Endothelial cell of umbilical vein (primary cell): ENCODE measurements at regions not wholly inside any gene's neighbourhood (a gene's known extent, or its start where the extent isn't known, plus 50 kb on each side); places are given as distances from the start of the nearest gene placed in this dataset.

Experiments used
- BruUV-seq: library from RNA; stranded (reverse); fragments of 400-500 nt; replicated peaks from 2 replicates; lab custom pipeline; 2021; lab: Mats Ljungman, UMichigan
- CTCF ChIA-PET: fragments of 300-600, 350-600 bp; sonication (Branson Sonifier 250); formaldehyde crosslinking; loops from one replicate; lab custom pipeline; 2021; ENCODE audit warnings: antibody characterized with exemption, inconsistent platforms; lab: Charles Lee
- POLR2A ChIA-PET: fragments of 300-600, 350-600 bp; sonication (Branson Sonifier 250); formaldehyde crosslinking; loops from one replicate; lab custom pipeline; 2021; ENCODE audit warnings: antibody characterized with exemption, inconsistent platforms; lab: Charles Lee
- DNase-seq: peaks from one replicate; pipeline ENCODE4 v3.0.0-alpha.2; 2011; ENCODE audit warnings: low read depth, low spot score
- FAIRE-seq: peaks from 2 replicates; lab custom pipeline; 2011; peaks lifted over from hg19 to GRCh38; lab: Jason Lieb, UNC
- H2AFZ ChIP-seq: 2 replicates; pipeline ENCODE4 v1.6.0; 2012; ENCODE audit warnings: low read depth, low read length, control low read depth, inconsistent platforms
- H3K27ac ChIP-seq: 2 replicates; pipeline ENCODE4 v1.5.1; 2011; ENCODE audit warnings: low read depth, mild to moderate bottlenecking, control low read depth, low read length, moderate library complexity; ENCODE audit not compliant: insufficient read depth
- H3K27me3 ChIP-seq, 2 experiments: 2 replicates each; pipeline versions ENCODE4 v1.6.0 to v1.6.1; 2011; ENCODE audit warnings: low read length in 2 of 2, mixed read lengths in 1 of 2; ENCODE audit not compliant: control insufficient read depth in 2 of 2, insufficient read depth in 2 of 2
- H3K36me3 ChIP-seq, 2 experiments: 2 replicates in 1 of 2; 3 replicates in 1 of 2; pipeline ENCODE4 v1.5.1; 2011; ENCODE audit warnings: low read length in 2 of 2, mild to moderate bottlenecking in 1 of 2, moderate library complexity in 1 of 2; ENCODE audit not compliant: control insufficient read depth in 2 of 2, insufficient read depth in 2 of 2; ENCODE audit errors: extremely low read depth in 1 of 2
- H3K4me1 ChIP-seq: 3 replicates; pipeline ENCODE4 v1.5.1; 2011; ENCODE audit warnings: mild to moderate bottlenecking, low read length; ENCODE audit not compliant: control insufficient read depth, insufficient read depth; ENCODE audit errors: extremely low read depth
- H3K4me2 ChIP-seq: 2 replicates; pipeline ENCODE4 v1.6.1; 2011; ENCODE audit warnings: low read length, control low read depth, mixed read lengths; ENCODE audit not compliant: insufficient read depth
- H3K4me3 ChIP-seq, 3 experiments: fragments of 200-600 bp in 1 of 3; sonication (generic), shearing (Covaris generic) in 1 of 3; replicated peaks in 1 of 3; 2 replicates each; pipeline ENCODE4 v1.5.1; 2011 to 2016; ENCODE audit warnings: control low read depth in 3 of 3, low read length in 3 of 3, mild to moderate bottlenecking in 2 of 3, inconsistent platforms in 1 of 3, low read depth in 1 of 3, moderate library complexity in 1 of 3; ENCODE audit not compliant: insufficient read depth in 1 of 3
- H3K79me2 ChIP-seq: 2 replicates; pipeline ENCODE4 v1.6.0; 2012; ENCODE audit warnings: low read length, inconsistent platforms; ENCODE audit not compliant: control insufficient read depth, insufficient read depth
- H3K9ac ChIP-seq: replicated peaks from 2 replicates; pipeline ENCODE3; 2011; ENCODE audit warnings: low read length, control low read depth; ENCODE audit not compliant: insufficient read depth; ENCODE audit errors: extremely low read depth
- H3K9me1 ChIP-seq: replicated peaks from 3 replicates; pipeline ENCODE4 v1.6.0; 2011; ENCODE audit warnings: mild to moderate bottlenecking, low read length; ENCODE audit not compliant: control insufficient read depth, insufficient read depth; ENCODE audit errors: extremely low read depth
- H3K9me3 ChIP-seq: replicated peaks from 2 replicates; pipeline ENCODE4 v1.5.1; 2012; ENCODE audit warnings: low read length, inconsistent platforms; ENCODE audit not compliant: control insufficient read depth, insufficient read depth
- H4K20me1 ChIP-seq: replicated peaks from 2 replicates; pipeline ENCODE3; 2011; ENCODE audit warnings: mild to moderate bottlenecking, low read length; ENCODE audit not compliant: control insufficient read depth, insufficient read depth; ENCODE audit errors: extremely low read depth
- CTCF ChIP-seq, 2 donors: IDR thresholded peaks; 1 replicate in 1 of 2; 2 replicates in 1 of 2; pipeline ENCODE4 v1.5.1; 2011; ENCODE audit warnings: low read length in 2 of 2, mild to moderate bottlenecking in 2 of 2, moderate library complexity in 2 of 2, control low read depth in 1 of 2, inconsistent platforms in 1 of 2, low read depth in 1 of 2; ENCODE audit not compliant: insufficient read depth in 1 of 2; ENCODE audit errors: extremely low read depth in 1 of 2
- EZH2 ChIP-seq: IDR thresholded peaks from 2 replicates; pipeline ENCODE4 v1.6.1; 2012; ENCODE audit warnings: borderline replicate concordance, low read depth, mild to moderate bottlenecking, moderate library complexity, low read length, inconsistent platforms; ENCODE audit not compliant: severe bottlenecking
- FOS ChIP-seq: IDR thresholded peaks from 2 replicates; pipeline ENCODE4 v1.6.1; 2011; ENCODE audit warnings: mild to moderate bottlenecking, low read length, moderate library complexity, borderline replicate concordance; ENCODE audit not compliant: insufficient read depth
- GATA2 ChIP-seq: IDR thresholded peaks from 2 replicates; pipeline ENCODE4 v1.7.0; 2011; ENCODE audit warnings: low read depth, mild to moderate bottlenecking, moderate library complexity, mixed read lengths, low read length; ENCODE audit not compliant: insufficient read length, insufficient read depth
- JUN ChIP-seq: IDR thresholded peaks from 2 replicates; pipeline ENCODE4 v1.6.1; 2011; ENCODE audit warnings: borderline replicate concordance, low read depth; ENCODE audit not compliant: insufficient read length, insufficient read depth
- MAX ChIP-seq: IDR thresholded peaks from 2 replicates; pipeline ENCODE4 v1.6.1; 2011; ENCODE audit not compliant: insufficient read depth, insufficient read length
- MYC ChIP-seq: IDR thresholded peaks from one replicate; pipeline ENCODE4 v1.6.1; 2011; ENCODE audit warnings: mild to moderate bottlenecking, low read depth, low read length
- POLR2A ChIP-seq: IDR thresholded peaks from 2 replicates; pipeline ENCODE4 v1.6.1; 2012; ENCODE audit warnings: low read depth, mild to moderate bottlenecking, control low read depth, low read length
- POLR2AphosphoS5 ChIP-seq: IDR thresholded peaks from 2 replicates; pipeline ENCODE4 v1.6.1; 2012; ENCODE audit warnings: low read depth, mild to moderate bottlenecking, control low read depth, low read length, moderate library complexity; ENCODE audit not compliant: insufficient read depth
- dilution Hi-C: fragments of 300-500 bp; cut with MboI; formaldehyde crosslinking; loops from one replicate; pipeline ENCODE4 v1.15.0; 2019; ENCODE audit warnings: low sequenced_read_pairs; ENCODE audit not compliant: extremely low pct_ligation_motif_present
- intact Hi-C: fragments of 100-400 bp; cut with micrococcal nuclease; formaldehyde crosslinking; loops from one replicate; pipeline ENCODE4 v1.10.0; 2022

- ChIA-PET CTCF (no interaction called here), POLR2A (no interaction called here)
- Histone ChIP-seq H3K9me3 (no peaks in the 10 kb centered on the region), H3K4me1 (no peaks in the 10 kb centered on the region), H3K9me1 (no peaks in the 10 kb centered on the region), H3K4me2 (no peak overlapping the region), H2AFZ (no peak overlapping the region), H3K36me3 (no peaks in the 10 kb centered on the region), H3K9ac (no peak overlapping the region), H3K4me3 (no peak overlapping the region), H3K27ac (no peak overlapping the region), H4K20me1 (no peaks in the 10 kb centered on the region), H3K27me3 (no peaks in the 10 kb centered on the region), H3K79me2 (no peaks in the 10 kb centered on the region)
- DNase-seq: no peak
- intact Hi-C loops (no loop called here), dilution Hi-C loops (no loop called here)
- FAIRE-seq: no peak
- no TSS peak for BruUV-seq
- TF ChIP-seq MYC: no peak
- no peak for TF ChIP-seq POLR2A
- no peak for TF ChIP-seq GATA2
- TF ChIP-seq EZH2: no peak
- TF ChIP-seq POLR2AphosphoS5: no peak
- TF ChIP-seq FOS: no peak
- TF ChIP-seq JUN: no peak
- no peak for TF ChIP-seq MAX
- TF ChIP-seq CTCF (IDR thresholded peaks at IDR 0.05; ENCODE audit: extremely low read depth in 1 of 2, insufficient read depth in 1 of 2, low read depth in 1 of 2, low read length in 2 of 2): no peak
These were observed 276.3 kb downstream of the YTHDC2 start for GRCh38 chr5:113789769-113790168.
